PC-9 (cell line): ENCODE measurements at regions not wholly inside any gene's neighbourhood (a gene's known extent, or its start where the extent isn't known, plus 50 kb on each side); places are given as distances from the start of the nearest gene placed in this dataset.

ENCODE experiments used
- BruUV-seq: library from RNA; stranded (reverse); fragments of 400-500 nt; replicated peaks from 2 replicates; lab custom pipeline; 2021; lab: Mats Ljungman, UMichigan
- CTCF ChIA-PET: fragments of 300-600 bp; sonication (Branson Sonifier 250); formaldehyde crosslinking; loops from one replicate; lab custom pipeline; 2022; ENCODE audit warnings: antibody characterized with exemption; lab: Charles Lee
- POLR2A ChIA-PET: fragments of 300-600 bp; sonication (Branson Sonifier 250); formaldehyde crosslinking; loops from one replicate; lab custom pipeline; 2022; ENCODE audit warnings: antibody characterized with exemption; ENCODE audit not compliant: unreplicated experiment; lab: Charles Lee
- DNase-seq, 2 experiments: peaks; one replicate each; pipeline versions ENCODE4 v3.0.0 to v3.0.0-alpha.2; 2015 to 2022; ENCODE audit warnings: mixed read lengths in 1 of 2
- H2AFZ ChIP-seq: fragments of 200-600 bp; sonication (generic); 2 replicates; pipeline ENCODE4 v1.8.1; 2017; ENCODE audit warnings: antibody characterized with exemption
- H3F3A ChIP-seq: fragments of 200-600 bp; sonication (generic); 2 replicates; pipeline ENCODE4 v1.8.1; 2017; ENCODE audit warnings: antibody characterized with exemption, mild to moderate bottlenecking, low read depth; ENCODE audit not compliant: insufficient read depth
- H3K27ac ChIP-seq: fragments of 200-600 bp; sonication (generic); 2 replicates; pipeline ENCODE4 v1.6.1; 2016; ENCODE audit warnings: mixed run types
- H3K27me3 ChIP-seq: fragments of 200-600 bp; sonication (generic); 2 replicates; pipeline ENCODE4 v1.6.1; 2016; ENCODE audit warnings: low read depth, mixed run types; ENCODE audit not compliant: insufficient read depth
- H3K36me3 ChIP-seq: fragments of 200-600 bp; sonication (generic); 2 replicates; pipeline ENCODE4 v1.6.1; 2016; ENCODE audit warnings: low read depth, mixed run types
- H3K4me1 ChIP-seq: fragments of 200-600 bp; sonication (generic); replicated peaks from 2 replicates; pipeline ENCODE4 v1.6.1; 2016; ENCODE audit warnings: mixed run types; ENCODE audit not compliant: insufficient read depth
- H3K4me2 ChIP-seq: fragments of 200-600 bp; sonication (generic); 2 replicates; pipeline ENCODE4 v1.6.1; 2017; ENCODE audit warnings: mixed run types
- H3K4me3 ChIP-seq: fragments of 200-600 bp; sonication (generic); 2 replicates; pipeline ENCODE4 v1.6.1; 2016; ENCODE audit warnings: mixed run types
- H3K79me2 ChIP-seq: fragments of 200-600 bp; sonication (generic); 2 replicates; pipeline ENCODE4 v1.6.1; 2017; ENCODE audit warnings: low read depth, mixed run types
- H3K9me2 ChIP-seq: fragments of 200-600 bp; sonication (generic); 2 replicates; pipeline ENCODE4 v1.8.1; 2017; ENCODE audit warnings: mild to moderate bottlenecking; ENCODE audit not compliant: insufficient read depth
- H3K9me3 ChIP-seq: fragments of 200-600 bp; sonication (generic); 2 replicates; pipeline ENCODE4 v1.8.1; 2016; ENCODE audit warnings: low read depth; ENCODE audit not compliant: insufficient read depth
- H4K20me1 ChIP-seq: fragments of 200-600 bp; sonication (generic); 2 replicates; pipeline ENCODE4 v1.8.1; 2017; ENCODE audit not compliant: insufficient read depth
- EZH2 ChIP-seq: fragments of 200-600 bp; sonication (generic); IDR thresholded peaks from 2 replicates; pipeline ENCODE4 v1.8.0; 2017; ENCODE audit warnings: antibody characterized with exemption, low read depth
- intact Hi-C: fragments of 100-400 bp; cut with micrococcal nuclease; formaldehyde crosslinking; loops from one replicate; pipeline ENCODE4 v1.10.0; 2022; ENCODE audit not compliant: unreplicated experiment
- TF ChIP-seq, protein P1 (sequence below): fragments of 200-600 bp; sonication (generic); conservative IDR thresholded peaks from 2 replicates; pipeline ENCODE4 v1.6.1; 2017; ENCODE audit warnings: mixed run types, antibody characterized with exemption, mild to moderate bottlenecking, moderate library complexity

DNA sequence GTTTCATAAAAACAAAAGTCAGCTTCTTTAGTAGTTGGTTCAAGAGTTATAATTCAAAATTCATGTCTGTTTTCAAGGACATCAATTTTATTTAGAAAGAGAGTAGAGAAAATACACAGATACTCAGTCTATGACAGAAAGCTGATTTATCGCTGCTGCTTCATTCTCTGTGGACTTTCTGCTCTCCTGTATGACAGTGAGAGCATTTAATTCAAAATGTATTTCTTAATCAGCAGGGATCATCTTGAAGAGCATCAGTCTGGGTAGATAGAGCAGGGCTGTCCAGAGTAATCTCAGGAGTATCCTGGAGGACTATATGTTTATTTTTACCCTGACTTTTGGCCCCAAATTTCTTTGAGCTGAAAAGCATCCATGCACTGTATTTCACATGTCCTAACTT lies 1676.7 kb downstream of the REEP3 start:
- Histone ChIP-seq H3K9me2 (no peaks in the 10 kb centered on the region), H3K79me2 (no peaks in the 10 kb centered on the region), H3K27me3 (no peaks in the 10 kb centered on the region), H3K4me1 (no peaks in the 10 kb centered on the region), H3K27ac (no peak overlapping the region), H3K4me3 (no peak overlapping the region), H3K9me3 (no peaks in the 10 kb centered on the region), H3F3A (no peaks in the 10 kb centered on the region), H3K4me2 (no peak overlapping the region), H4K20me1 (no peaks in the 10 kb centered on the region), H3K36me3 (no peaks in the 10 kb centered on the region), H2AFZ (no peak overlapping the region)
- BruUV-seq, result no TSS peak
- ChIA-PET POLR2A (no interaction called here), CTCF (no interaction called here)
- intact Hi-C loops, result no loop called here
- DNase-seq, result no peak
- TF ChIP-seq, protein P1, sequence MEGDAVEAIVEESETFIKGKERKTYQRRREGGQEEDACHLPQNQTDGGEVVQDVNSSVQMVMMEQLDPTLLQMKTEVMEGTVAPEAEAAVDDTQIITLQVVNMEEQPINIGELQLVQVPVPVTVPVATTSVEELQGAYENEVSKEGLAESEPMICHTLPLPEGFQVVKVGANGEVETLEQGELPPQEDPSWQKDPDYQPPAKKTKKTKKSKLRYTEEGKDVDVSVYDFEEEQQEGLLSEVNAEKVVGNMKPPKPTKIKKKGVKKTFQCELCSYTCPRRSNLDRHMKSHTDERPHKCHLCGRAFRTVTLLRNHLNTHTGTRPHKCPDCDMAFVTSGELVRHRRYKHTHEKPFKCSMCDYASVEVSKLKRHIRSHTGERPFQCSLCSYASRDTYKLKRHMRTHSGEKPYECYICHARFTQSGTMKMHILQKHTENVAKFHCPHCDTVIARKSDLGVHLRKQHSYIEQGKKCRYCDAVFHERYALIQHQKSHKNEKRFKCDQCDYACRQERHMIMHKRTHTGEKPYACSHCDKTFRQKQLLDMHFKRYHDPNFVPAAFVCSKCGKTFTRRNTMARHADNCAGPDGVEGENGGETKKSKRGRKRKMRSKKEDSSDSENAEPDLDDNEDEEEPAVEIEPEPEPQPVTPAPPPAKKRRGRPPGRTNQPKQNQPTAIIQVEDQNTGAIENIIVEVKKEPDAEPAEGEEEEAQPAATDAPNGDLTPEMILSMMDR, result no peak
- TF ChIP-seq EZH2, result no peak

DNA sequence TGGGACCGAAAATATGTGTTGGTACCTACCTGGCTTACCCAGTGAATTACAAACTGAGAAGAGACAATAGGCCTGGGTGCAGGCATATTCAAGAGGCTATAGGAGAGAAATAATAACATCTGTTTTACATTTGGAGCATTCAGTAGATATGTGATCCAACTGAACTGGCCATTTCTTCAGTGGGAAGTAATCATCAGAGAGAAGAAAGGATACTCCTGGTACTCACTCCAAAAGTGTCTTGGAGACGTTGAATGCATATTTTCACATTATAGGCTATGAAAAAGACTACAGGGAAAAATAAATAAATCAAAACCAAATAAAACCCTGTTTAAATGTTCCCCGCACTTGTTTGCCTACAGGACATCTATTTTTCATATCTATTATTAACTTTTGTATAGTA lies 1680.3 kb downstream of the REEP3 start:
- H3K4me1 ChIP-seq, result no peaks in the 10 kb centered on the region
- no peaks in the 10 kb centered on the region; the same call in 1 of the 2 replicates for H3K9me2 ChIP-seq
- no peak overlapping the region for H3K4me2 ChIP-seq
- no peaks in the 10 kb centered on the region for H3K79me2 ChIP-seq
- no peak overlapping the region for H2AFZ ChIP-seq
- no peak for TF ChIP-seq EZH2
- TF ChIP-seq, protein P1, result no peak
- H3F3A ChIP-seq, result no peaks in the 10 kb centered on the region
- no peaks in the 10 kb centered on the region for H4K20me1 ChIP-seq
- no peaks in the 10 kb centered on the region for H3K36me3 ChIP-seq
- BruUV-seq, result no TSS peak
- no peak overlapping the region for H3K4me3 ChIP-seq
- ChIA-PET POLR2A (no interaction called here), CTCF (no interaction called here)
- no peaks in the 10 kb centered on the region for H3K27me3 ChIP-seq
- no peak overlapping the region for H3K27ac ChIP-seq
- H3K9me3 ChIP-seq, result no peaks in the 10 kb centered on the region
- no peak for DNase-seq
- intact Hi-C loops, result no loop called here

DNA sequence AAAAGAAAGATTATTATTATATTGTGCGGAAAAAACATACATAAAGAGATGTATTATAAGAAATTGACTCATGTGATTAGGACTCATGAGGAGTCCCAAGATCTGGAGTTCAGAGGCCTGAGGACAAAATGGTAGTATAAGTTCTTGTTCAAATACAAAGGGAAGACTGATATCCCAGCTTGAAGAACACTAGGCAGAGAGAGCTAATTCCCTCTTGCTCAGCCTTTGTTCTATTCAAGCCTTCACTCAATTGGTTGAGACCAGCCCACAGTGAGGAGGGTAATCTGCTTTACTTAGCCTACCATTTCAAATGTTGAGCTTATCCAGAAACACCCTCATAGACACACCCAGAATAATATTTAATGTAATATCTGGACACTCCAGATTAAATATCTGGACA lies 1683.8 kb downstream of the REEP3 start:
- Histone ChIP-seq H3K4me2 (no peak overlapping the region), H3K4me3 (no peak overlapping the region), H3K79me2 (no peaks in the 10 kb centered on the region), H3F3A (no peaks in the 10 kb centered on the region), H3K27me3 (no peaks in the 10 kb centered on the region), H3K27ac (no peak overlapping the region), H3K36me3 (no peaks in the 10 kb centered on the region), H2AFZ (no peak overlapping the region), H3K9me2 (no peaks in the 10 kb centered on the region; the same call in 1 of the 2 replicates), H4K20me1 (no peaks in the 10 kb centered on the region), H3K4me1 (no peaks in the 10 kb centered on the region), H3K9me3 (no peaks in the 10 kb centered on the region)
- ChIA-PET POLR2A (interaction anchor here (0.6 kb wide), 1 partner anchor 13 kb away, joined by 4 read pairs; no protein-coding TSS in a partner anchor), CTCF (no interaction called here)
- intact Hi-C loops, result no loop called here
- BruUV-seq, result no TSS peak
- TF ChIP-seq, protein P1, result no peak
- no peak for TF ChIP-seq EZH2
- no peak for DNase-seq
